H9 (cell line): ENCODE measurements at regions not wholly inside any gene's neighbourhood (a gene's known extent, or its start where the extent isn't known, plus 50 kb on each side); places are given as distances from the start of the nearest gene placed in this dataset.

Experiments
- DNase-seq: peaks from one replicate; pipeline ENCODE4 v3.0.0-alpha.2; 2017
- H2AFZ ChIP-seq: one replicate; pipeline ENCODE4 v1.6.1; 2013; ENCODE audit warnings: mild to moderate bottlenecking, low read length, control low read depth, moderate library complexity
- H2AK5ac ChIP-seq: 2 replicates; pipeline ENCODE4 v1.6.1; 2013; ENCODE audit warnings: low read length, control low read depth, mixed read lengths; ENCODE audit not compliant: insufficient read length
- H2BK120ac ChIP-seq: one replicate; pipeline ENCODE4 v1.6.1; 2013; ENCODE audit warnings: low read depth, mild to moderate bottlenecking, low read length, control low read depth, inconsistent platforms; ENCODE audit not compliant: poor library complexity, severe bottlenecking
- H2BK12ac ChIP-seq: 2 replicates; pipeline ENCODE4 v1.6.1; 2013; ENCODE audit warnings: low read length, control low read depth, mixed read lengths, low read depth; ENCODE audit not compliant: insufficient read length
- H2BK15ac ChIP-seq: 2 replicates; pipeline ENCODE4 v1.6.1; 2013; ENCODE audit warnings: low read depth, low read length, control low read depth
- H2BK20ac ChIP-seq: one replicate; pipeline ENCODE4 v1.6.1; 2013; ENCODE audit warnings: low read depth, mild to moderate bottlenecking, low read length, control low read depth, inconsistent platforms; ENCODE audit not compliant: poor library complexity, severe bottlenecking
- H2BK5ac ChIP-seq: 2 replicates; pipeline ENCODE4 v1.6.1; 2013; ENCODE audit warnings: low read length, control low read depth, mixed read lengths; ENCODE audit not compliant: insufficient read length
- H3K14ac ChIP-seq: 2 replicates; pipeline ENCODE4 v1.6.1; 2013; ENCODE audit warnings: low read length, control low read depth; ENCODE audit not compliant: insufficient read depth
- H3K18ac ChIP-seq: 2 replicates; pipeline ENCODE4 v1.6.1; 2013; ENCODE audit warnings: low read depth, mild to moderate bottlenecking, mixed read lengths, low read length, control low read depth; ENCODE audit not compliant: insufficient read length
- H3K23ac ChIP-seq: 2 replicates; pipeline ENCODE4 v1.6.1; 2013; ENCODE audit warnings: low read length, control low read depth, mixed read lengths, low read depth; ENCODE audit not compliant: insufficient read length
- H3K23me2 ChIP-seq: 2 replicates; pipeline ENCODE4 v1.6.1; 2013; ENCODE audit warnings: low read depth, mild to moderate bottlenecking, mixed read lengths, low read length, control low read depth; ENCODE audit not compliant: insufficient read length, poor library complexity, severe bottlenecking
- H3K27ac ChIP-seq: 2 replicates; pipeline ENCODE4 v1.5.1; 2013; ENCODE audit warnings: low read length, control low read depth, mixed read lengths, low read depth; ENCODE audit not compliant: insufficient read length
- H3K27me3 ChIP-seq: 2 replicates; pipeline ENCODE4 v1.6.1; 2013; ENCODE audit warnings: low read length, control low read depth, inconsistent platforms; ENCODE audit not compliant: insufficient read depth
- H3K4ac ChIP-seq: 2 replicates; pipeline ENCODE4 v1.6.1; 2013; ENCODE audit warnings: low read depth, mild to moderate bottlenecking, control low read depth, inconsistent platforms, low read length, moderate library complexity
- H3K4me1 ChIP-seq: 2 replicates; pipeline ENCODE4 v1.6.1; 2013; ENCODE audit warnings: low read length, control low read depth, inconsistent platforms; ENCODE audit not compliant: insufficient read depth
- H3K4me2 ChIP-seq: 2 replicates; pipeline ENCODE4 v1.6.1; 2013; ENCODE audit warnings: low read length, control low read depth, mixed read lengths; ENCODE audit not compliant: insufficient read length, insufficient read depth
- H3K56ac ChIP-seq: 2 replicates; pipeline ENCODE4 v1.6.1; 2013; ENCODE audit warnings: low read depth, mild to moderate bottlenecking, mixed read lengths, low read length, control low read depth; ENCODE audit not compliant: insufficient read length
- H3K79me1 ChIP-seq: 2 replicates; pipeline ENCODE4 v1.6.1; 2013; ENCODE audit warnings: low read depth, mild to moderate bottlenecking, moderate library complexity, low read length, control low read depth, inconsistent platforms; ENCODE audit not compliant: insufficient read depth, poor library complexity, severe bottlenecking
- H3K79me2 ChIP-seq: 2 replicates; pipeline ENCODE4 v1.6.1; 2013; ENCODE audit warnings: low read length, control low read depth, inconsistent platforms; ENCODE audit not compliant: insufficient read depth
- H3K9ac ChIP-seq: 2 replicates; pipeline ENCODE4 v1.6.1; 2013; ENCODE audit warnings: low read length, control low read depth, mixed read lengths; ENCODE audit not compliant: insufficient read length; ENCODE audit errors: extremely low read depth
- H3K9me3 ChIP-seq: one replicate; pipeline ENCODE4 v1.6.1; 2013; ENCODE audit warnings: low read depth, low read length, inconsistent platforms; ENCODE audit not compliant: control insufficient read depth
- H3T11ph ChIP-seq: one replicate; pipeline ENCODE4 v1.6.1; 2013; ENCODE audit warnings: mild to moderate bottlenecking, low read length, control low read depth, inconsistent platforms
- H4K20me1 ChIP-seq: one replicate; pipeline ENCODE4 v1.6.1; 2013; ENCODE audit not compliant: control insufficient read depth, insufficient read length, insufficient read depth
- H4K5ac ChIP-seq: 2 replicates; pipeline ENCODE4 v1.6.1; 2013; ENCODE audit warnings: low read depth, mild to moderate bottlenecking, mixed read lengths, low read length, control low read depth; ENCODE audit not compliant: insufficient read length
- H4K8ac ChIP-seq: replicated peaks from 2 replicates; pipeline ENCODE4 v1.6.1; 2013; ENCODE audit warnings: low read length, control low read depth, mixed read lengths, low read depth; ENCODE audit not compliant: insufficient read length
- H4K91ac ChIP-seq: 2 replicates; pipeline ENCODE4 v1.6.1; 2013; ENCODE audit warnings: low read depth, mild to moderate bottlenecking, moderate library complexity, mixed read lengths, low read length, control low read depth; ENCODE audit not compliant: insufficient read length
- H3K27ac Mint-ChIP-seq, 3 experiments: 2 replicates in 2 of 3; 3 replicates in 1 of 3; pipeline ENCODE4 v1.8.0; 2020 to 2021; ENCODE audit warnings: mixed read lengths in 3 of 3, mild to moderate bottlenecking in 1 of 3, moderate library complexity in 1 of 3
- H3K27me3 Mint-ChIP-seq: 2 replicates; pipeline ENCODE4 v1.8.0; 2021; ENCODE audit warnings: low read depth, mild to moderate bottlenecking, moderate library complexity, mixed read lengths
- H3K36me3 Mint-ChIP-seq, 3 experiments: 2 replicates in 2 of 3; 3 replicates in 1 of 3; pipeline ENCODE4 v1.8.0; 2020 to 2021; ENCODE audit warnings: low read depth in 3 of 3, mixed read lengths in 3 of 3; ENCODE audit not compliant: insufficient read depth in 1 of 3
- H3K4me1 Mint-ChIP-seq, 2 experiments: 2 replicates each; pipeline ENCODE4 v1.8.0; 2020; ENCODE audit warnings: mixed read lengths in 2 of 2
- H3K4me3 Mint-ChIP-seq, 2 experiments: 2 replicates in 1 of 2; 3 replicates in 1 of 2; pipeline ENCODE4 v1.8.0; 2020 to 2021; ENCODE audit warnings: mild to moderate bottlenecking in 2 of 2, mixed read lengths in 2 of 2, moderate library complexity in 1 of 2
- H3K9me3 Mint-ChIP-seq, 2 experiments: 2 replicates in 1 of 2; 3 replicates in 1 of 2; pipeline ENCODE4 v1.8.0; 2020; ENCODE audit warnings: mild to moderate bottlenecking in 2 of 2, mixed read lengths in 2 of 2, moderate library complexity in 1 of 2
- CTCF ChIP-seq: fragments of 200-600 bp; sonication (generic); conservative IDR thresholded peaks from 3 replicates; pipeline ENCODE4 v1.8.0; 2021; ENCODE audit warnings: antibody characterized with exemption, mild to moderate bottlenecking
- WGBS: extraction: QIAGEN DNeasy Blood & Tissue Kit; methylation state at CpG from one replicate; pipeline ENCODE4 v1.1.7; 2013; ENCODE audit warnings: missing lambda C conversion rate, low lambda C conversion rate, mixed read lengths; ENCODE audit not compliant: insufficient read length; ENCODE audit errors: extremely low coverage; 5-methylcytosine and 5-hydroxymethylcytosine counted together

GRCh38 chr16:79449067-79449769, 151.3 kb downstream of the MAF start:
- H3K56ac ChIP-seq, result no peak overlapping the region
- Mint-ChIP-seq H3K36me3 (no peaks in the 10 kb centered on the region), H3K9me3 (no peaks in the 10 kb centered on the region), H3K27ac (no peak overlapping the region), H3K27me3 (peaks cover 2% of the 10 kb centered on the region; the same call in 1 of the 2 replicates), H3K4me1 (no peaks in the 10 kb centered on the region), H3K4me3 (no peak overlapping the region)
- no peak overlapping the region for H2AFZ ChIP-seq
- H3K23me2 ChIP-seq, result no peaks in the 10 kb centered on the region
- no peak overlapping the region for H3K9ac ChIP-seq
- no CpG with 5 or more reads among the region's 10 CpGs for WGBS
- H3K79me2 ChIP-seq, result no peaks in the 10 kb centered on the region
- H3K4me2 ChIP-seq, result no peak overlapping the region
- H2AK5ac ChIP-seq, result no peak overlapping the region
- H2BK12ac ChIP-seq, result no peak overlapping the region
- H2BK15ac ChIP-seq, result no peak overlapping the region
- no peak overlapping the region for H3K4ac ChIP-seq
- H3K23ac ChIP-seq, result no peak overlapping the region
- H3T11ph ChIP-seq, result no peak overlapping the region
- H4K20me1 ChIP-seq, result no peaks in the 10 kb centered on the region
- no peak overlapping the region for H4K8ac ChIP-seq
- no peak overlapping the region for H3K14ac ChIP-seq
- no peak overlapping the region for H2BK5ac ChIP-seq
- H3K9me3 ChIP-seq, result no peaks in the 10 kb centered on the region
- no peak overlapping the region for H4K91ac ChIP-seq
- TF ChIP-seq CTCF, result no peak
- no peaks in the 10 kb centered on the region; the same call in 1 of the 2 replicates for H3K4me1 ChIP-seq
- no peaks in the 10 kb centered on the region for H3K27me3 ChIP-seq
- H3K79me1 ChIP-seq, result no peaks in the 10 kb centered on the region
- no peak overlapping the region for H4K5ac ChIP-seq
- no peak overlapping the region for H3K18ac ChIP-seq
- DNase-seq, result no peak
- no peak overlapping the region for H3K27ac ChIP-seq
- no peak overlapping the region for H2BK20ac ChIP-seq
- no peak overlapping the region for H2BK120ac ChIP-seq
